VCaP (cell line): ENCODE measurements at regions not wholly inside any gene's neighbourhood (a gene's known extent, or its start where the extent isn't known, plus 50 kb on each side); places are given as distances from the start of the nearest gene placed in this dataset.

Source experiments
- H3K27ac ChIP-seq: fragments of 450-650 bp; 2 replicates; pipeline ENCODE4 v1.5.1; 2017
- TF ChIP-seq, protein P1 (sequence below): fragments of 450-650 bp; conservative IDR thresholded peaks from 2 replicates; pipeline ENCODE4 v1.5.1; 2017; ENCODE audit warnings: mild to moderate bottlenecking, moderate library complexity

DNA sequence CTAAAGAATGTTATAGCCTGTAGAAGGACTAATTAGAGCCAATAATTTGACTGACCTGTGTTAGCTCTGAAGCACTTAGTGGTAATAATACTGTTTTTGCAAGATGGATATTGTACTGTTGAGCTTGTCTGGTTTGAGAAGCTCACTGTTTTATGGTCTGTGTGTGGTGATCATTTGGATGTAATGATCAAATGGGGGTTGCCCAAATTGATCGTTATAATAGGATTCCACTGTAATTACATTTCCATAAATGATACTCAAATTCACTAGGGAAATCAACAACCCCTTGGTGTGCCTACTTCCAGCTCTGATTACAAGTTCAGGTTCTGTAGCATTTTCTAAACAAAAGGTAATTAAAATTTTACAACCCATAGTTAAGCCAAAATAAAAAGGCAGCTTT lies 971.4 kb downstream of the TTLL7 start:
- TF ChIP-seq, protein P1, sequence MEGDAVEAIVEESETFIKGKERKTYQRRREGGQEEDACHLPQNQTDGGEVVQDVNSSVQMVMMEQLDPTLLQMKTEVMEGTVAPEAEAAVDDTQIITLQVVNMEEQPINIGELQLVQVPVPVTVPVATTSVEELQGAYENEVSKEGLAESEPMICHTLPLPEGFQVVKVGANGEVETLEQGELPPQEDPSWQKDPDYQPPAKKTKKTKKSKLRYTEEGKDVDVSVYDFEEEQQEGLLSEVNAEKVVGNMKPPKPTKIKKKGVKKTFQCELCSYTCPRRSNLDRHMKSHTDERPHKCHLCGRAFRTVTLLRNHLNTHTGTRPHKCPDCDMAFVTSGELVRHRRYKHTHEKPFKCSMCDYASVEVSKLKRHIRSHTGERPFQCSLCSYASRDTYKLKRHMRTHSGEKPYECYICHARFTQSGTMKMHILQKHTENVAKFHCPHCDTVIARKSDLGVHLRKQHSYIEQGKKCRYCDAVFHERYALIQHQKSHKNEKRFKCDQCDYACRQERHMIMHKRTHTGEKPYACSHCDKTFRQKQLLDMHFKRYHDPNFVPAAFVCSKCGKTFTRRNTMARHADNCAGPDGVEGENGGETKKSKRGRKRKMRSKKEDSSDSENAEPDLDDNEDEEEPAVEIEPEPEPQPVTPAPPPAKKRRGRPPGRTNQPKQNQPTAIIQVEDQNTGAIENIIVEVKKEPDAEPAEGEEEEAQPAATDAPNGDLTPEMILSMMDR: no peak
- no peak overlapping the region for H3K27ac ChIP-seq

DNA sequence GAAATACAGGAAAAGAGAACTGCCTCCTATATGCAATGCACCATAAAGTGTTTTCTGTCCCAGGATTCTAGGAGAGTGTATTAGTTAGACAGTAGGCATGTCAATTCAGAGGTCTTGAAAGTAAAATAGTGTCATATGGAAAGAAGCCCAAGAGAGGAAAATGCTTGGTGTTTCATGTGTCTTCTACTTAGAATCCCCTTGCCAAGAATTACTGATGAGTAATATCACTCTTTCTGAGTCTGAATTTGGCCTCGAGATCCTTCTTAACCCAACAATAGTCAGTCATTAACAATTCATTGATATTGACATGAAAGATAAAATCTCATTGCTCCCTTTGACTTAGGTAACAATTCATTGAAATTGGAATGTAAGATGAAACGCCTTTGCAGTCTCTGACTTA lies 972.2 kb downstream of the TTLL7 start:
- H3K27ac ChIP-seq: no peak overlapping the region
- TF ChIP-seq, protein P1: no peak

DNA sequence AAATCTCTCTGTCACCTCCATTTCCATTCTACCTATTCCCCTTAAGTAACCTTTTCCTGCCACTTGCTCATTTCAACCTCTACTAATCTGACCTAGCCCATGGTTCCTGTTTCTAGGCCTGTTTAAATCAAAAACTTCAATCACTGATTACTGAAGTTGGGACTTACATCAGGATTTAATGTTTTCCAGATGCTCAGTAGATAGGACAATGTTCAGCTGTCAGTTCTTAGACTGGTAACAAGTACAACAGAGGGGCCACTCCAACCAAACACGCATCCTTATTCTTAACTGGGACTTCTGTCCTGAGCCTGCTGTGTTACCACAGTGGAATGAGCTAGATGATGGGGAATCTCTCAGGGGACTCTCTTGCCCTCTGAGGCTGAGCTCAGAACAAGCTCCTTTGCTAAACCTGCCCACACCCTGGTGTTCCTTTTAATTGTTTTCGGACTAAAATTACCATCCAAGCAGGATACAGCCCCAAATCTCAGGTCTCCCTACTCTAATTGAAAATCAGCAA lies 974.6 kb downstream of the TTLL7 start:
- TF ChIP-seq, protein P1: no peak
- H3K27ac ChIP-seq: no peak overlapping the region

DNA sequence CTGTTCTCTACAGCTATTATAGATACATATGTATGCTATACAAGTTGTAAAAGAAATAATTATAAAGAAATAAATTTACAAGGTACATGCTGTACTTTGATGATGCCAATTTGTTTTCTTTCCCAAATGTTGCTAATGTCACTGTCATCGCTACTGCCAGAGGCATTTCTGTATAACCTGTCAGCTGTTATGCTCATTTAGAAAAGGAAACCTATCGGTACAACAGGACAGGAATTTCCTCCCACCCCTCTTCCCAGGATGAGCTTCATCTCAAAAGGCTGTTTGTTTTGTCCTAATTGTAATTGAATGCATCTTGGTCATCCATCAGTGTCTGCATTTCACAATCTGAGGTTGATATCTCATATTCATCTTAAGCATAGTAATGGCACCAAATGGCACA lies 975.7 kb downstream of the TTLL7 start:
- TF ChIP-seq, protein P1: no peak
- H3K27ac ChIP-seq: peak overlapping the region; percentile 26; the same call in 1 of the 2 replicates

DNA sequence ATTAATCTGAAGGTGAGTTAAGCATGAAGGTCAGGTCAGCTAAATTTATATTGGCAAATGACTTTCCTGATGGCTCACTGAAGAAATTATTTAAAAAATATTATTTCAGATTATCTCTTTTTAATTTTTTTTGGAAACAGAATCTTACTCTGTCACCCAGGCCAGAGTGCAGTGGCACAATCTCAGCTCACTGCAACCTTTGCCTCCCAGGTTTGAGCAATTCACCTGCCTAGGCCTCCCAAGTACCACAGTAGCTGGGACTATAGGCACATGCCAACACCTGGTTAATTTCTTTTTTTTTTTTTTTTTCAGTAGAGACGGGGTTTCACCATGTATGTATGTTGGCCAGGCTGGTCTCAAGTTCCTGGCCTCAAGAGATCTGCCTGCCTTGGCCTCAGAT lies 976.7 kb downstream of the TTLL7 start:
- TF ChIP-seq, protein P1: no peak

GRCh38 chr1:83017701-83018100 lies 981.2 kb downstream of the TTLL7 start:
- no peak overlapping the region for H3K27ac ChIP-seq
- TF ChIP-seq, protein P1: no peak

More for the DNA sequence above, 976.7 kb downstream of the TTLL7 start:
- no peak overlapping the region for H3K27ac ChIP-seq

GRCh38 chr1:83017276-83017675 lies 981.7 kb downstream of the TTLL7 start:
- TF ChIP-seq, protein P1: no peak
- no peak overlapping the region for H3K27ac ChIP-seq
